Sigmoid colon (tissue), 4 donors: ENCODE measurements at regions not wholly inside any gene's neighbourhood (a gene's known extent, or its start where the extent isn't known, plus 50 kb on each side); places are given as distances from the start of the nearest gene placed in this dataset.

Source experiments
- EP300 ChIP-seq, 4 donors: sonication (generic); formaldehyde crosslinking; IDR thresholded peaks; one replicate each; pipeline ENCODE4 v1.6.1; 2017; ENCODE audit warnings: antibody characterized with exemption in 4 of 4
- TF ChIP-seq, protein P1 (sequence below), 4 experiments: fragments of 450-650 bp in 3 of 4; fragments of 200-600 bp in 1 of 4; IDR thresholded peaks; one replicate each; pipeline ENCODE4 v1.5.1; 2016 to 2019; ENCODE audit warnings: antibody characterized with exemption in 4 of 4, mild to moderate bottlenecking in 3 of 4, moderate library complexity in 2 of 4

DNA sequence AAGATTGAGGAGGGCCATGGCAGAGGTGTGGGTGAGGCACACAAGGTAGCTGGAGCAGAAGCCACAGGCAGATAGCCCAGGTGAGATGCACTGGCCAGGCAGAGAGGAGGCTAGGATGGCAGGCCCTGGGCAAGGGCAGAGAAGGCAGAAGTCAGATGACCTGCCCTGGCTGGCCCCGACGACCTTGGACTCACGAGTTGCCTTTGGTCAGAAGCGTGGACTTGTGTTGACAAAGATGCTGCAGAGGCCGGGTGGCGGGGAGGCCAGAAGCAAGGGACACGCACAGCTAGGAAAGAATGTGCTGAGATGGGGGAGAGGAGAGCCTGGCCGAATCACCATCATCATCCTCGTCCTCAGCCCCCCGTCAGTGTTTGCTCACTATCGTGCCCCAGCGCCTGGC, 123.7 kb downstream of the RBFOX3 start:
- TF ChIP-seq, protein P1, sequence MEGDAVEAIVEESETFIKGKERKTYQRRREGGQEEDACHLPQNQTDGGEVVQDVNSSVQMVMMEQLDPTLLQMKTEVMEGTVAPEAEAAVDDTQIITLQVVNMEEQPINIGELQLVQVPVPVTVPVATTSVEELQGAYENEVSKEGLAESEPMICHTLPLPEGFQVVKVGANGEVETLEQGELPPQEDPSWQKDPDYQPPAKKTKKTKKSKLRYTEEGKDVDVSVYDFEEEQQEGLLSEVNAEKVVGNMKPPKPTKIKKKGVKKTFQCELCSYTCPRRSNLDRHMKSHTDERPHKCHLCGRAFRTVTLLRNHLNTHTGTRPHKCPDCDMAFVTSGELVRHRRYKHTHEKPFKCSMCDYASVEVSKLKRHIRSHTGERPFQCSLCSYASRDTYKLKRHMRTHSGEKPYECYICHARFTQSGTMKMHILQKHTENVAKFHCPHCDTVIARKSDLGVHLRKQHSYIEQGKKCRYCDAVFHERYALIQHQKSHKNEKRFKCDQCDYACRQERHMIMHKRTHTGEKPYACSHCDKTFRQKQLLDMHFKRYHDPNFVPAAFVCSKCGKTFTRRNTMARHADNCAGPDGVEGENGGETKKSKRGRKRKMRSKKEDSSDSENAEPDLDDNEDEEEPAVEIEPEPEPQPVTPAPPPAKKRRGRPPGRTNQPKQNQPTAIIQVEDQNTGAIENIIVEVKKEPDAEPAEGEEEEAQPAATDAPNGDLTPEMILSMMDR (IDR thresholded peaks at IDR 0.05) = no peak
- TF ChIP-seq EP300 (IDR thresholded peaks at IDR 0.05) = no peak
